Right lobe of liver (tissue), 4 donors: ENCODE measurements at regions not wholly inside any gene's neighbourhood (a gene's known extent, or its start where the extent isn't known, plus 50 kb on each side); places are given as distances from the start of the nearest gene placed in this dataset.

Experiments used
- CTCF ChIP-seq, 4 donors: fragments of 200-600 bp in 3 of 4; fragments of 450-650 bp in 1 of 4; IDR thresholded peaks; one replicate each; pipeline versions ENCODE4 v1.5.1 to v1.8.0; 2016 to 2022; ENCODE audit warnings: antibody characterized with exemption in 4 of 4, mild to moderate bottlenecking in 2 of 4
- POLR2A ChIP-seq: fragments of 450-650 bp; IDR thresholded peaks from one replicate; pipeline ENCODE4 v1.6.1; 2017; ENCODE audit warnings: antibody characterized with exemption, mild to moderate bottlenecking
- donor health status: DM: no; HTN: no; CAD: no.
- donor health status: DM: no; HTN: no; CAD: no.
- donor health status: DM: no; HTN: yes; CAD: no.

- no peak for TF ChIP-seq CTCF (IDR thresholded peaks at IDR 0.05)
- TF ChIP-seq POLR2A: no peak
These were observed 181.1 kb downstream of the HERPUD2 start for GRCh38 chr7:35513828-35514227.
